HG03460 (cell line): ENCODE measurements at regions not wholly inside any gene's neighbourhood (a gene's known extent, or its start where the extent isn't known, plus 50 kb on each side); places are given as distances from the start of the nearest gene placed in this dataset.
"Not testable (repeated sequence)": the region's sequence is repeated elsewhere in the genome, so short reads cannot be mapped to it uniquely, and the experiment has no call there.

Experiments used
- ATAC-seq: cut with Tn5 transposase; IDR thresholded peaks from one replicate; pipeline ENCODE4 v1.9.1; 2021; ENCODE audit not compliant: unreplicated experiment

- no peak for ATAC-seq
Measured at GRCh38 chr1:101526813-101527212, 290.0 kb downstream of the S1PR1 start.

- no peak for ATAC-seq
Measured at GRCh38 chr1:101532377-101532776, 295.6 kb downstream of the S1PR1 start.

GRCh38 chr1:101540161-101540560 lies 303.3 kb downstream of the S1PR1 start:
- ATAC-seq = no peak

GRCh38 chr1:101546885-101547284 lies 310.1 kb downstream of the S1PR1 start:
- no peak for ATAC-seq

- no peak for ATAC-seq
Measured at GRCh38 chr1:101547357-101547756, 310.5 kb downstream of the S1PR1 start.

- ATAC-seq = no peak
Measured at GRCh38 chr1:101548376-101548775, 311.6 kb downstream of the S1PR1 start.

GRCh38 chr1:101550581-101550980 lies 313.8 kb downstream of the S1PR1 start:
- ATAC-seq = no peak

- no peak for ATAC-seq
Measured at GRCh38 chr1:101566883-101567538, 330.2 kb downstream of the S1PR1 start.

GRCh38 chr1:101567582-101568189 lies 330.9 kb downstream of the S1PR1 start:
- peak; percentile 97 for ATAC-seq

- ATAC-seq = no peak
Measured at GRCh38 chr1:101587741-101588140, 350.9 kb downstream of the S1PR1 start.

- ATAC-seq = no peak
Measured at GRCh38 chr1:101588677-101589076, 351.9 kb downstream of the S1PR1 start.

- ATAC-seq = no peak
Measured at GRCh38 chr1:101592845-101593244, 356.0 kb downstream of the S1PR1 start.

- no peak for ATAC-seq
Measured at GRCh38 chr1:101595881-101596374, 359.1 kb downstream of the S1PR1 start.

GRCh38 chr1:101600615-101601014 lies 363.8 kb downstream of the S1PR1 start:
- not testable (repeated sequence) for ATAC-seq

GRCh38 chr1:101603726-101604125 lies 366.9 kb downstream of the S1PR1 start:
- ATAC-seq = no peak

GRCh38 chr1:101605878-101606277 lies 369.1 kb downstream of the S1PR1 start:
- ATAC-seq = no peak

- no peak for ATAC-seq
Measured at GRCh38 chr1:101613546-101613945, 376.7 kb downstream of the S1PR1 start.

GRCh38 chr1:101618900-101619299 lies 377.8 kb downstream of the OLFM3 start:
- no peak for ATAC-seq

- ATAC-seq = no peak
Measured at GRCh38 chr1:101632548-101633272, 364.0 kb downstream of the OLFM3 start.

- no peak for ATAC-seq
Measured at GRCh38 chr1:101645810-101646209, 350.9 kb downstream of the OLFM3 start.

- no peak for ATAC-seq
Measured at GRCh38 chr1:101652484-101652883, 344.2 kb downstream of the OLFM3 start.

- ATAC-seq = no peak
Measured at GRCh38 chr1:101653482-101653946, 343.2 kb downstream of the OLFM3 start.
